Liver (tissue), 8 donors: ENCODE measurements at regions not wholly inside any gene's neighbourhood (a gene's known extent, or its start where the extent isn't known, plus 50 kb on each side); places are given as distances from the start of the nearest gene placed in this dataset.

Source experiments
- DNase-seq: peaks from one replicate; pipeline ENCODE4 v3.0.0-alpha.2; 2017; ENCODE audit warnings: low spot score
- H3K27ac ChIP-seq, 2 donors: one replicate each; pipeline ENCODE4 v1.7.0; 2013; ENCODE audit warnings: inconsistent platforms in 2 of 2, low read length in 2 of 2, control low read depth in 1 of 2, low read depth in 1 of 2, mild to moderate bottlenecking in 1 of 2
- H3K27me3 ChIP-seq, 4 donors: one replicate each; pipeline versions ENCODE4 v1.6.1 to v1.7.0; 2013; ENCODE audit warnings: low read length in 3 of 4, inconsistent platforms in 1 of 4, mild to moderate bottlenecking in 1 of 4, moderate library complexity in 1 of 4; ENCODE audit not compliant: control insufficient read depth in 4 of 4, insufficient read depth in 4 of 4
- H3K36me3 ChIP-seq, 4 donors: one replicate each; pipeline versions ENCODE4 v1.6.1 to v1.7.0; 2013; ENCODE audit warnings: low read length in 3 of 4, mild to moderate bottlenecking in 3 of 4, low read depth in 1 of 4, moderate library complexity in 1 of 4; ENCODE audit not compliant: control insufficient read depth in 4 of 4, insufficient read depth in 3 of 4
- H3K4me1 ChIP-seq, 4 donors: one replicate each; pipeline versions ENCODE4 v1.6.1 to v1.7.0; 2013; ENCODE audit warnings: low read length in 3 of 4, mild to moderate bottlenecking in 3 of 4, moderate library complexity in 1 of 4; ENCODE audit not compliant: control insufficient read depth in 4 of 4, insufficient read depth in 4 of 4
- H3K4me3 ChIP-seq, 3 donors: one replicate each; pipeline versions ENCODE4 v1.6.1 to v1.7.0; 2013; ENCODE audit warnings: low read length in 3 of 3, control low read depth in 1 of 3, low read depth in 1 of 3, mild to moderate bottlenecking in 1 of 3
- H3K9ac ChIP-seq, 2 donors: one replicate each; pipeline ENCODE4 v1.7.0; 2013; ENCODE audit warnings: low read length in 2 of 2, mild to moderate bottlenecking in 2 of 2, moderate library complexity in 2 of 2, control low read depth in 1 of 2, low read depth in 1 of 2
- H3K9me3 ChIP-seq, 4 donors: one replicate each; pipeline versions ENCODE4 v1.6.1 to v1.7.0; 2013; ENCODE audit warnings: low read length in 3 of 4; ENCODE audit not compliant: control insufficient read depth in 4 of 4
- ATF3 ChIP-seq: IDR thresholded peaks from 2 replicates; pipeline ENCODE4 v1.6.1; 2016; ENCODE audit warnings: antibody characterized with exemption
- EGR1 ChIP-seq, 2 donors: IDR thresholded peaks; 2 replicates each; pipeline ENCODE4 v1.6.1; 2016 to 2018; ENCODE audit warnings: antibody characterized with exemption in 2 of 2, low read depth in 2 of 2
- FOXA1 ChIP-seq: IDR thresholded peaks from 2 replicates; pipeline ENCODE4 v1.6.1; 2016; ENCODE audit warnings: antibody characterized with exemption
- FOXA2 ChIP-seq: IDR thresholded peaks from 2 replicates; pipeline ENCODE4 v1.6.1; 2016; ENCODE audit warnings: antibody characterized with exemption
- GABPA ChIP-seq, 2 donors: IDR thresholded peaks in 1 of 2; conservative IDR thresholded peaks in 1 of 2; 2 replicates each; pipeline ENCODE4 v1.6.1; 2016; ENCODE audit warnings: antibody characterized with exemption in 2 of 2, mild to moderate bottlenecking in 1 of 2, moderate library complexity in 1 of 2
- HNF4A ChIP-seq, 2 donors: conservative IDR thresholded peaks; 2 replicates each; pipeline ENCODE4 v1.6.1; 2016; ENCODE audit warnings: antibody characterized with exemption in 2 of 2, mild to moderate bottlenecking in 2 of 2
- HNF4G ChIP-seq: IDR thresholded peaks from 2 replicates; pipeline ENCODE4 v1.6.1; 2016; ENCODE audit warnings: antibody characterized with exemption
- MAX ChIP-seq: IDR thresholded peaks from 2 replicates; pipeline ENCODE4 v1.6.1; 2016; ENCODE audit warnings: antibody characterized with exemption
- NR2F2 ChIP-seq: IDR thresholded peaks from 2 replicates; pipeline ENCODE4 v1.6.1; 2016; ENCODE audit warnings: antibody characterized with exemption
- RAD21 ChIP-seq, 2 donors: IDR thresholded peaks; 2 replicates each; pipeline ENCODE4 v1.6.1; 2016; ENCODE audit warnings: antibody characterized with exemption in 2 of 2, mild to moderate bottlenecking in 2 of 2
- REST ChIP-seq: IDR thresholded peaks from 2 replicates; pipeline ENCODE4 v1.6.1; 2016; ENCODE audit warnings: antibody characterized with exemption, mild to moderate bottlenecking
- RXRA ChIP-seq, 2 donors: IDR thresholded peaks; 2 replicates each; pipeline ENCODE4 v1.6.1; 2017 to 2018; ENCODE audit warnings: antibody characterized with exemption in 2 of 2, mild to moderate bottlenecking in 1 of 2
- SP1 ChIP-seq: IDR thresholded peaks from 2 replicates; pipeline ENCODE4 v1.6.1; 2018; ENCODE audit warnings: antibody characterized with exemption, mild to moderate bottlenecking
- TAF1 ChIP-seq: conservative IDR thresholded peaks from 2 replicates; pipeline ENCODE4 v1.6.1; 2016; ENCODE audit warnings: antibody characterized with exemption, mild to moderate bottlenecking
- YY1 ChIP-seq: IDR thresholded peaks from 2 replicates; pipeline ENCODE4 v1.6.1; 2016; ENCODE audit warnings: antibody characterized with exemption, mild to moderate bottlenecking
- ZBTB33 ChIP-seq: IDR thresholded peaks from 2 replicates; pipeline ENCODE4 v1.6.1; 2016; ENCODE audit warnings: antibody characterized with exemption
- WGBS: extraction: QIAGEN DNeasy Blood & Tissue Kit; methylation state at CpG from one replicate; pipeline ENCODE4 v1.1.7; 2013; 5-methylcytosine and 5-hydroxymethylcytosine counted together
- TF ChIP-seq, protein P1 (sequence below): fragments of 150-350 bp; IDR thresholded peaks from 2 replicates; pipeline ENCODE4 v1.5.1; 2017; ENCODE audit warnings: improper control_type of control experiment, low read depth, low read length; ENCODE audit not compliant: missing input control
- donor health status: healthy.
- donor health status: healthy.
- donor health status: healthy.
- donor health status: healthy.
- donor health status: healthy.

- no peaks in the 10 kb centered on the region for H3K36me3 ChIP-seq
- no peaks in the 10 kb centered on the region for H3K4me1 ChIP-seq
- peaks cover 0 to 7% (median 0%) of the 10 kb centered on the region in 4 donors for H3K27me3 ChIP-seq
- H3K9ac ChIP-seq, result no peak overlapping the region
- H3K9me3 ChIP-seq, result peaks cover 0 to 5% (median 0%) of the 10 kb centered on the region in 4 donors
- WGBS, result 79% methylated on average over 7 of the region's 7 CpGs
- TF ChIP-seq YY1, result no peak
- TF ChIP-seq MAX, result no peak
- TF ChIP-seq FOXA1, result no peak
- no peak for TF ChIP-seq SP1
- no peak for TF ChIP-seq TAF1
- TF ChIP-seq GABPA (IDR thresholded peaks at IDR 0.05 in 1 of 2, conservative IDR thresholded peaks at IDR 0.05 in 1 of 2), result no peak
- TF ChIP-seq ATF3, result no peak
- TF ChIP-seq RAD21 (IDR thresholded peaks at IDR 0.05), result no peak
- TF ChIP-seq RXRA (IDR thresholded peaks at IDR 0.05), result no peak
- TF ChIP-seq ZBTB33, result no peak
- no peak for TF ChIP-seq HNF4G
- TF ChIP-seq, protein P1, sequence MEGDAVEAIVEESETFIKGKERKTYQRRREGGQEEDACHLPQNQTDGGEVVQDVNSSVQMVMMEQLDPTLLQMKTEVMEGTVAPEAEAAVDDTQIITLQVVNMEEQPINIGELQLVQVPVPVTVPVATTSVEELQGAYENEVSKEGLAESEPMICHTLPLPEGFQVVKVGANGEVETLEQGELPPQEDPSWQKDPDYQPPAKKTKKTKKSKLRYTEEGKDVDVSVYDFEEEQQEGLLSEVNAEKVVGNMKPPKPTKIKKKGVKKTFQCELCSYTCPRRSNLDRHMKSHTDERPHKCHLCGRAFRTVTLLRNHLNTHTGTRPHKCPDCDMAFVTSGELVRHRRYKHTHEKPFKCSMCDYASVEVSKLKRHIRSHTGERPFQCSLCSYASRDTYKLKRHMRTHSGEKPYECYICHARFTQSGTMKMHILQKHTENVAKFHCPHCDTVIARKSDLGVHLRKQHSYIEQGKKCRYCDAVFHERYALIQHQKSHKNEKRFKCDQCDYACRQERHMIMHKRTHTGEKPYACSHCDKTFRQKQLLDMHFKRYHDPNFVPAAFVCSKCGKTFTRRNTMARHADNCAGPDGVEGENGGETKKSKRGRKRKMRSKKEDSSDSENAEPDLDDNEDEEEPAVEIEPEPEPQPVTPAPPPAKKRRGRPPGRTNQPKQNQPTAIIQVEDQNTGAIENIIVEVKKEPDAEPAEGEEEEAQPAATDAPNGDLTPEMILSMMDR, result no peak
- no peak for TF ChIP-seq NR2F2
- TF ChIP-seq EGR1 (IDR thresholded peaks at IDR 0.05; ENCODE audit: low read depth in 2 of 2), result no peak
- TF ChIP-seq REST, result no peak
- no peak for TF ChIP-seq HNF4A (conservative IDR thresholded peaks at IDR 0.05)
- no peak for TF ChIP-seq FOXA2
- no peak for DNase-seq
- no peak overlapping the region for H3K4me3 ChIP-seq
- no peak overlapping the region for H3K27ac ChIP-seq
Measured at GRCh38 chr3:5563537-5564277, 376.2 kb downstream of the EDEM1 start.
